ENCODE measurements at regions not wholly inside any gene's neighbourhood (a gene's known extent, or its start where the extent isn't known, plus 50 kb on each side); places are given as distances from the start of the nearest gene placed in this dataset.
"Not testable (repeated sequence)": the region's sequence is repeated elsewhere in the genome, so short reads cannot be mapped to it uniquely, and the experiment has no call there.

- no peak for DNase-seq (ENCODE audit: low read depth, low spot score)
These were observed 189.1 kb upstream of the FAT3 start for GRCh38 chr11:92035488-92035887.

GRCh38 chr11:92027136-92027535 is 197.5 kb upstream of the FAT3 start:
- DNase-seq (ENCODE audit: low read depth, low spot score): not testable (repeated sequence)

- DNase-seq (ENCODE audit: low read depth, low spot score): no peak
These were observed 198.0 kb upstream of the FAT3 start for GRCh38 chr11:92026664-92027063.

GRCh38 chr11:92024788-92025187 is 199.8 kb upstream of the FAT3 start:
- no peak for DNase-seq (ENCODE audit: low read depth, low spot score)

DNA sequence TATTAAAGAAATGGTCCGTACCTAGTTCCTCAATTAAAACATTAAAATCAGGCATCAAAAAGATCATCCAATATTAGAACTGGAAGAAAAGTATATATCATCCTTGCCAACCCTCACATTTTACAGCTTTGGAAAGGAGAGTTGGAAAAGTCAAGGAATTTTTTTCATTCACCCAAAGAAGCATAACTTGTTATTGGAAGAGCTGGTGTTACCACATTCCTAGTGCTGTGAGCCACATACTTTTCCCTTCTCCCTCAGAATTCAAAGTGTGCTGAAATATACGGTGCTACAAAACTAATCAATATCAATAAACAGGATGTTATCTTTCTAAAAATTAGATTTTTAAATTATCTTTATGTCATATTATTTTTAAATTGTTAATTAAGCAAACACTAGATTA is 202.1 kb upstream of the FAT3 start:
- no peak for DNase-seq (ENCODE audit: low read depth, low spot score)

DNA sequence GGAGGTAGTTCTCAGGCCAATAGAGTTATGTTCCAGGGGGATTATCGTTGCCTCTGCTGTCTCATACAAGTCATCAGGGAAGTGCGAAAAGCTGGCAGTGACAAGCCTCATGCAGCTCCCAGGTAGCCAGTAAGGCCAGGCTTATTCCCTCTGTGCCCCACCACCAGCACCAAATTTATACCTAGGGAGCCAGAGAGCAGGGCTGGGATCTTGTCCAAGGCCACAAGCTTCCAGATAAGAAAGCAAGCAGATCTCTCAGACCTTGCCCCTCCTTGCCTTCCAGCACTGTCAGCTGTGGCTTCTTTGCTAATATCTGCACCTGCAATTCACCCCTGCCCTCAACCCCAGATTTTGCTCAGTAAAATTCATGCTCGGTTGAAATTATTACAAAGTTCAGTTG is 206.3 kb upstream of the FAT3 start:
- DNase-seq (ENCODE audit: low read depth, low spot score): no peak

DNA sequence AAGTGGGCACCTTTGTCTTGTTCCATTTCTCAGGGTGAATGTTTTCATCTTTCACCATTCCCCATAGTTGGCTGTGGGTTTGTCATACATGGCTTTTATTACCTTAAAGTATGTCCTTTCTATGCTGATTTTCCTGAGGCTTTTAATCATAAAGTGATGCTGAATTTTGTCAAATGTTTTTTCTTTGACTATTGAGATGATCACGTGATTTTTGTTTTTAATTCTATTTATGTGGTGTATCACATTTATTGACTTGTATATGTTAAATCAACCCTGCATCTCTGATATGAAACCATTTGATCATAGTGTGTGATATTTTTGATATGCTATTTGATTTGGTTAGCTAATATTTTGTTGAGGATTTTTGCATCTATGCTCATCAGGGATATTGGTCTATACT is 216.4 kb upstream of the FAT3 start:
- DNase-seq (ENCODE audit: low read depth, low spot score): no peak

DNA sequence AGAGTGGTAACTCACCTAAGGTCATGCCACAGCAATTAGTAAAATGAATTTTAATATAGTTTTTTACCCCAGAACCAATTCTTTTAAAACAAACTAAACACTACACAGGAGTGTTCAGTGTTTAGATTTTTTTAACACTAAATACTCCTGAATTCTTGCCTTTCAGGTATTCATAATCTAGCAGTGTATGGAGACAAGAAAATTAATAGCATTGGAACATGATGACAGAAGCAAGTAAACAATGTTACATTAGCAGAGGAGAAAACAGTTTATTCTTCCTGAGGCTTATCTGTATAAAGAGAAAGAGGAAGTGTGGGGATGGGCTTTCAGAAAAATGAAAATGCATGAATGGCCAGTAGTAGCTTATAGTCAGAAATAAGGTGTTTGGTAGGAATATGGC is 222.1 kb upstream of the FAT3 start:
- DNase-seq (ENCODE audit: low read depth, low spot score): no peak

DNA sequence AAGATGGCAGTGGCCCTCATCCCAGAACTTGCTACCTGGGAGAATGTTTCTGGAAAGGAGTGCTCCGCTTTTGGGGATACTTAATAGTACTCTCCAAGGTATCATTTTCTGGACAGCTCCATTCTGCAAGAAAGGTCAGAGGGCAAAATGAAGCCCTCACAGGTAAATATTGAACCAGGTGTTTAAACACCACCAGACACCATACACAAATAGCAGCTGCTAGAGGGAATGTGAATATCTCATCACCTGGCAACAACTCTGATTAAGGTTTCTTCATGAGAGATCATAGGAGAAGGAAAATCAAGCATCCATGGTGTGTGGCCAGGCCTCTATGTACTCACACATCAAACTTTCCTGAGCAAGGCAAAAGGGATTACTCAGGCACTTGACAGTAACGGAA is 226.1 kb upstream of the FAT3 start:
- DNase-seq (ENCODE audit: low read depth, low spot score): no peak

- no peak for DNase-seq (ENCODE audit: low read depth, low spot score)
These were observed 227.4 kb upstream of the FAT3 start for GRCh38 chr11:91997226-91997625.

GRCh38 chr11:91996526-91996925 is 228.1 kb upstream of the FAT3 start:
- DNase-seq (ENCODE audit: low read depth, low spot score): no peak

DNA sequence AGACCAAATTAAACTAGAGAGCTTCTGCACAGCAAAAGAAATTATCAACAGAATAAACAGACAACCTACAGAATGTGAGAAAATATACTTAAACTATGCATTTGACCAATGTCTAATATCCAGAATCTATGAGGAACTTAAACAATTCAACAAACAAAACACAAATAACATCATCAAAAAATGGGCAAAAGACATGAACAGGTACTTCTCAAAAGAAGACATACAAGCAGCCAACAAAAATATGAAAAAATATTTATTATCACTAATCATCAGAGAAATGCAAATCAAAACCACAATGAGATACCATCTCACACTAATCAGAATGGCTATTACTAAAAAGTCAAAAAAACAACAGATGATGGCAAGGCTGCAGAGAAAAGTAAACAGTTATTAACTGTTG is 236.2 kb upstream of the FAT3 start:
- not testable (repeated sequence) for DNase-seq (ENCODE audit: low read depth, low spot score)

DNA sequence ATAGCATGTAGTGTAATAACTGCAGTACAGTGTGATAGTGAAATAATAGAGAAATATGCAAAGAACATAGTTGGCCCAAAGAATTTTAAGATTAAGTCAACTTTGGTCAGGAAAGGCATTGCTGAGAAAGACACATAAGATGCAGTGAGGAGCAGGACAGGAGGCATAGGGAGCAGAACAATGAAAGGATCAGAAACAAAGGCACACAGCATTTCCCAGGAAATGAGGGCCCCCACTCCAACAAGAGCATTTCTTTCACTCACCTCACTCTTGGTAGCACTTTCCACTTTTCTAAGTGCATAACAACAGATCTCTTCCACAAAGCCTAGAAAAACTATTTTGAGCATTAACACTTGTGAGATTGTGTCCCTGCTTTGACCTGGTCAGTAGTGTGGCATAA is 238.4 kb upstream of the FAT3 start:
- DNase-seq (ENCODE audit: low read depth, low spot score): no peak

GRCh38 chr11:91984033-91984584 is 240.5 kb upstream of the FAT3 start:
- DNase-seq (ENCODE audit: low read depth, low spot score): no peak

- no peak for DNase-seq (ENCODE audit: low read depth, low spot score)
These were observed 242.6 kb upstream of the FAT3 start for GRCh38 chr11:91981995-91982394.

- no peak for DNase-seq (ENCODE audit: low read depth, low spot score)
These were observed 244.8 kb upstream of the FAT3 start for GRCh38 chr11:91979775-91980174.

GRCh38 chr11:91978747-91979146 is 245.9 kb upstream of the FAT3 start:
- DNase-seq (ENCODE audit: low read depth, low spot score): no peak

- no peak for DNase-seq (ENCODE audit: low read depth, low spot score)
These were observed 251.9 kb upstream of the FAT3 start for GRCh38 chr11:91972665-91973266.

GRCh38 chr11:91970624-91971023 is 254.0 kb upstream of the FAT3 start:
- no peak for DNase-seq (ENCODE audit: low read depth, low spot score)

DNA sequence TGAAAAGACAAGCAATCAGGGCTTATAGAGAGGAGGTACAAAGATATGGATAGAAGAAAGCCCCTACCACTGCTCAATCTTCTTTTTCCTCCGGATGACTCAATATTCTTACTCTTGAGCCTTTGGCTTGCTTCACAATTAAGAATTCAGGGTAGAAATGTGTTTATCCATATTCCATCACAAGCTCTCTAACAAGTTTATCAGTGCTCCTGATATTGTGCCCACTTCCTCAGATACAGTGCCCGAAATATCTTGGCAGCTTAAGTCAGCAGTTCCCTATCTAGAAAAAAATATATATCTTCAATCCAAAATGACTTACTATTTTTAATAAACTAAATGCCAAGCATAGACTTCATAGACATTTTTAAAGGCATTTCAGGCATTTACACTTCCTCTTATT is 255.1 kb upstream of the FAT3 start:
- no peak for DNase-seq (ENCODE audit: low read depth, low spot score)

DNA sequence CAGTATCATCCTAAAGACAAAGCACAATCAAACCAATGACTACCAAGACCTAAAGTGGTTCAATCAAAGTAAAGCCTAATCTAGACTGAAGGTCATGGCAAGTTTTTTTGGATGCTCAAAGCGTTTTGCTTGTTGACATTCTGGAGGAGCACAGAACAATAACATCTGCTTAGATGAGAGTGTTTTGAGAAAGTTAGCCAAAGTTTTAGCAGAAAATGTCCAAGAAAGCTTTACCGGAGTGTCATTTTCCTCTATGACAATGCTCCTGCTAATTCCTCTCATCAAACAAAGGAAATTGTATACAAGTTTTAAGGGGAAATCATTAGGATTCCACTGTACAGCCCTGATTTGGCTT is 256.9 kb upstream of the FAT3 start:
- no peak for DNase-seq (ENCODE audit: low read depth, low spot score)

- no peak for DNase-seq (ENCODE audit: low read depth, low spot score)
These were observed 257.5 kb upstream of the FAT3 start for GRCh38 chr11:91967026-91967690.

DNA sequence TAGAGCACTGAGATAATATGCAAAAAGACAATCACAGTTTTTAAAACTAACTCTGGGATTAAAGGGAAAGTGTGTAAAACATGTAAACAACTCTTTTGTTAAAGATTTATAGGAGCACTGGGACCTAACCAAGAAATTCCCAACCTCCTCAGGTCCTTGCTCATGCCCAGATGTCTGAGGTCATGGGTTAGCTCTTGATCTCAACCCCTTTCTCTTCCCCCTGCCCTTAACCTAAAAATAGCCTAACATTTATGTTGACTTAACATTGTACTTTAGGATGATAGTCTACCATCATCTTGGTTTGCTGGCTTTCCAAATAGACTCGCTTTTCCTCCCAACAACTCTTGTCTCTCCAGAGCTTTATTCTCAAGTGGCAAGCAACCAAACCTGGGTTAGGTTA is 258.2 kb upstream of the FAT3 start:
- DNase-seq (ENCODE audit: low read depth, low spot score): no peak

GRCh38 chr11:91960770-91961169 is 263.8 kb upstream of the FAT3 start:
- DNase-seq (ENCODE audit: low read depth, low spot score): no peak

All from brain pericyte (primary cell).